IPS-20b (cell line): ENCODE measurements at regions not wholly inside any gene's neighbourhood (a gene's known extent, or its start where the extent isn't known, plus 50 kb on each side); places are given as distances from the start of the nearest gene placed in this dataset.
"Not testable (repeated sequence)": the region's sequence is repeated elsewhere in the genome, so short reads cannot be mapped to it uniquely, and the experiment has no call there.

Experiments used
- H3K27ac ChIP-seq: one replicate; pipeline ENCODE4 v1.5.1; 2013; ENCODE audit warnings: low read length
- H3K27me3 ChIP-seq: 2 replicates; pipeline ENCODE4 v1.6.1; 2013; ENCODE audit warnings: mild to moderate bottlenecking, low read length, inconsistent platforms; ENCODE audit not compliant: insufficient read depth
- H3K36me3 ChIP-seq: 2 replicates; pipeline ENCODE4 v1.6.1; 2013; ENCODE audit warnings: low read depth, mild to moderate bottlenecking, inconsistent platforms, low read length, moderate library complexity; ENCODE audit not compliant: insufficient read depth
- H3K4me1 ChIP-seq: 2 replicates; pipeline ENCODE4 v1.6.1; 2013; ENCODE audit warnings: mild to moderate bottlenecking, control low read depth, inconsistent platforms, low read length, moderate library complexity; ENCODE audit not compliant: insufficient read depth
- H3K4me3 ChIP-seq: 2 replicates; pipeline ENCODE4 v1.5.1; 2013; ENCODE audit warnings: mild to moderate bottlenecking, low read length, inconsistent platforms
- H3K9ac ChIP-seq: 2 replicates; pipeline ENCODE4 v1.6.1; 2013; ENCODE audit warnings: low read depth, mild to moderate bottlenecking, inconsistent platforms, low read length, moderate library complexity
- H3K9me3 ChIP-seq: 2 replicates; pipeline ENCODE4 v1.6.1; 2013; ENCODE audit warnings: mild to moderate bottlenecking, low read depth, low read length, inconsistent platforms; ENCODE audit not compliant: insufficient read depth

DNA sequence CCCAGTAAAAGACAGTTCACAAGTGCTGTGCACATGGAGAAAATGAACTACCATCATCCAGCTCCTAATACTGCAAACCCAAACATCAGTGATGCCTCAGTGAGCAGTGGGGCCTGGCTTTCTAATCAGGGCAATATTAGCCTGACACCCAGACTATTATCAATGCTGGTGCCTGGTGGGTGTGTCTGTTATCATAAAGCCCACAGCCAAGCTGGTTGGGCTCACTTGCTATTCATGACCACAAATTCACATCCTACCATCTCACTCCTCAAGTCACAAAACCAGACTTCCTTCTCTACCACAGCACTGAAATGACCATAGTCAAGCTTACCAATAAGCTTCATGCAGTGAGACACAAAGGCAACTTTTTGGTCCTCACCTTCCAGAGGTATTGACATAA, 180.8 kb upstream of the PLN start:
- H3K27me3 ChIP-seq, result no peaks in the 10 kb centered on the region
- H3K27ac ChIP-seq, result no peak overlapping the region
- no peaks in the 10 kb centered on the region; the same call in 1 of the 2 replicates for H3K9me3 ChIP-seq
- no peak overlapping the region for H3K9ac ChIP-seq
- no peaks in the 10 kb centered on the region for H3K4me1 ChIP-seq
- no peaks in the 10 kb centered on the region for H3K36me3 ChIP-seq
- no peak overlapping the region for H3K4me3 ChIP-seq

DNA sequence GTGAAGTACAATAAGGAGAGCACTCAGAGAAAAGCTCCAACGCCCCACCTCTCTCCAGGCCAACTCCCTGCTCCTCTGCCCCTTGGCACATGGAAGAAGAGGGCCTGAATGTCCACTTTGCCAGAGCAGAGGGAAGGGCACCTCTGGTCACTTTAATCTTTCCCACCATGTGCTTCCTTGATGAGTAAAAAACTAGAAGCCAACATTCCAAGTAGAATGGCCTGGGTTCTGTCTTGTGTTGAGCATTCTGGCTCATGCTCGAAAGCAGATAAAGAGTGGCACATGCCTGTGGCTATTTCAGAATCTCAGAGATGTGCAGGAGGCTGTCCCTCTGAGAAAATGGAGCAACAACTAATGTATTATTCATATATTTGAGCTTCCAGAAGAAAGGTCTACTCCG, 177.4 kb upstream of the PLN start:
- no peak overlapping the region for H3K4me3 ChIP-seq

DNA sequence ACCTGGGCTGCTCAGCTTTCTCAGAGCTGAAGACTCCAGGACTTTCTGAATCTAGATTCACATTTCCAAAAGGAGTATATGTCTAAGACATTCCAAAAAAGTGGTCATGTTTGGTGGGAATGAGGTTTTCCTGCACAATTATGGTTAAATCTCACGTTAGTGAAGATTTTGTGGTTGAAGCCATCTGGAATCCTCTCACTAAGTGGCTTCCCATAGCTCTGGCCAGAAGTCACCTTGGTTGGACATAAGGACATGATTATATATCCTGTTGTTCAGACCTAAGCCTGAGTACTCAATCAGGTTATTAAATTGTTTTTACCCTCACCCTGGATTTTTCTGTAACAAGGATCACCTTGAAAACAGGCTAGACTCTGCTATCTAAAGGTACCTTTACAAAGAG, 176.1 kb upstream of the PLN start:
- Histone ChIP-seq H3K27me3 (no peaks in the 10 kb centered on the region), H3K27ac (no peak overlapping the region), H3K9me3 (no peaks in the 10 kb centered on the region; the same call in 1 of the 2 replicates), H3K36me3 (no peaks in the 10 kb centered on the region), H3K4me1 (no peaks in the 10 kb centered on the region), H3K4me3 (no peak overlapping the region), H3K9ac (no peak overlapping the region)

More for the DNA sequence above, 177.4 kb upstream of the PLN start:
- no peaks in the 10 kb centered on the region for H3K27me3 ChIP-seq
- no peak overlapping the region for H3K9ac ChIP-seq
- H3K36me3 ChIP-seq, result no peaks in the 10 kb centered on the region
- H3K9me3 ChIP-seq, result no peaks in the 10 kb centered on the region; the same call in 1 of the 2 replicates
- H3K4me1 ChIP-seq, result no peaks in the 10 kb centered on the region
- no peak overlapping the region for H3K27ac ChIP-seq

DNA sequence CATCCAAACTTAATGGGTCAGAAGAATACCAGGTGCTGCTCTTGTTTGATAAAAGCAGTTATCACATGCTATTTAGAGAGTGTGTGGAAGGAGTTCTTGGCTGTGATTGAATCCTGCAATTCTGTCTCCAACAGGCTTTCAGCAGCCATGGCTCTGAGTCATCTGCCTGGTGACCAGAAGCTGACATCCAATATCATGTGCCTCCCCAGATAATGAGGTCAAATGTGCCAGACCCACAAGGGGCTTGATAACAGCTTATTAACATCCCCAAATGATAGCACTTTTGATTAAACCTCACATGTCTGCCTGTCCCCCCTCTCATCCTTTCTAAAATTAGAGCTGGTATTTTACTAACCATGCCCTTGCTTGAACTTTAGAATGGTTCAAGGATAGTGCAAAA, 175.7 kb upstream of the PLN start:
- Histone ChIP-seq H3K36me3 (no peaks in the 10 kb centered on the region), H3K4me3 (no peak overlapping the region), H3K4me1 (no peaks in the 10 kb centered on the region), H3K9me3 (no peaks in the 10 kb centered on the region; the same call in 1 of the 2 replicates), H3K27ac (no peak overlapping the region), H3K9ac (no peak overlapping the region), H3K27me3 (no peaks in the 10 kb centered on the region)

DNA sequence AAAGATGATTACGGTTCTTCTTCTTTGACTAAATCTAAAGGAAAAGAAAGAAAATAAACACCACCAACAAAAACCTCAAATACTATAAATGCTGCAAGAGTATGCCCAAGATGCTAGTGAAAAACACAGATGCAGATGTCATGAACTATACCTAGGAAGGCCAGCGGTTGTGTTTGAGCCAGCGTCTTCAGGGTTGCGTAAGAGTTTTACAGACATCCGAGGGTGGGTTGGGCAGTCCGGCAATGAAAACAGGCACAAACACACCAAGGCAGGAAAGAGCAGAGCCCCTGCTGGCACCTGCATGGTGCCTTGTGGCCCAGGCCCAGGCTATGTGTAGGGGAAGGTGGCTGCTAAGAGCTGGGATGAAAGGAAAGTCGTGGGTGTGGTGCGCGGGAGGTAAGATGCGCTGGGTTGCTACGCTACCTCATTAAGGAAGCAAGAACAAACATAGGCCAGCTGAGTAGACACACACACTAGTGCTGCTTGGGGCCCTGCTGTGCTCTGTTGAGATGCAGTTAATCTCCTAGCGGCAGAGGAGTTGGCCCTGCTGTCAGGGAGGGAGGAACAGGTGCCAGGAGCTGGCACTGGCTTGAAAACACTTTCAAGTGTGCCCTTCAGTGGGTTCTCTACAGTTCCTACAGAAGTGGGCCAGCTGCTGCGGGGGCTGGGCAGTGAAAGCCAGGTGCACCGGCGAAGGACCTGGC, 170.2 kb upstream of the PLN start:
- Histone ChIP-seq H3K4me1 (no peaks in the 10 kb centered on the region; the same call in 1 of the 2 replicates), H3K9me3 (no peaks in the 10 kb centered on the region), H3K9ac (no peak overlapping the region)

DNA sequence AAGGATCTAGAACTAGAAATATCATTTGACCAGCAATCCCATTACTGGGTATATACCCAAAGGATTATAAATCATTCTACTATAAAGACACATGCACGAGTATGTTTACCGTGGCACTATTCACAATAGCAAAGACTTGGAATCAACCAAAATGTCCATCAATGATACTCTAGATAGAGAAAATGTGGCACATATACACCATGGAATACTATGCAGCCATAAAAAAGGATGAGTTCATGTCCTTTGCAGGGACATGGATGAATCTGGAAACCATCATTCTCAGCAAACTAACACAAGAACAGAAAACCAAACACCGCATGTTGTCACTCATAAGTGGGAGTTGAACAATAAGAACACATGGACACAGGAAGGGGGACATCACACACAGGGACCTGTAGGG, 167.5 kb upstream of the PLN start:
- not testable (repeated sequence) for H3K9me3 ChIP-seq, H3K4me1 ChIP-seq, H3K9ac ChIP-seq, H3K27me3 ChIP-seq, H3K27ac ChIP-seq, H3K36me3 ChIP-seq, H3K4me3 ChIP-seq

More for the DNA sequence above, 170.2 kb upstream of the PLN start:
- Histone ChIP-seq H3K27me3 (no peaks in the 10 kb centered on the region), H3K4me3 (0 out of 2 replicates have a peak overlapping the region, but pooled peaks have one; percentile 13), H3K36me3 (no peaks in the 10 kb centered on the region), H3K27ac (no peak overlapping the region)

DNA sequence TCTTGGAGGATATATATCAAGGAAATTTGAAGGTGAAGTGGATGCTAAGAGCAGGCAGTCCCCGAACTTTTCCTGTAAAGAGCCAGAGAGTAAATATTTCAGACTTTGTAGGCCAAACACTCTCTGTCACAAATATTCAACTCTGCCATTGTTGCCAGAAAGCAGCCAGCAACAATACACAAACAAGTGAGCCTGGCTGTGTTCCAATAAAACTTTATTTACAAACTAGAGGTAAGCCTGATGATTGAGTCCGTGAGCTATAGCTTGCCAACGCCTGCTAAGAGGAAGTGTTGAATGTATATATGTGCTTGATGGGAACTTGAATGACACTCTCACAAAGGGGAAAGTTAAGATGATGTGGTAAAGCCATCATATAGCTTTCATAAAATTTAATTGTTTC, 166.0 kb upstream of the PLN start:
- H3K4me3 ChIP-seq, result no peak overlapping the region
- H3K9me3 ChIP-seq, result no peaks in the 10 kb centered on the region
- no peak overlapping the region for H3K27ac ChIP-seq
- no peak overlapping the region for H3K9ac ChIP-seq
- no peaks in the 10 kb centered on the region for H3K36me3 ChIP-seq
- no peaks in the 10 kb centered on the region; the same call in 1 of the 2 replicates for H3K4me1 ChIP-seq
- H3K27me3 ChIP-seq, result no peaks in the 10 kb centered on the region

DNA sequence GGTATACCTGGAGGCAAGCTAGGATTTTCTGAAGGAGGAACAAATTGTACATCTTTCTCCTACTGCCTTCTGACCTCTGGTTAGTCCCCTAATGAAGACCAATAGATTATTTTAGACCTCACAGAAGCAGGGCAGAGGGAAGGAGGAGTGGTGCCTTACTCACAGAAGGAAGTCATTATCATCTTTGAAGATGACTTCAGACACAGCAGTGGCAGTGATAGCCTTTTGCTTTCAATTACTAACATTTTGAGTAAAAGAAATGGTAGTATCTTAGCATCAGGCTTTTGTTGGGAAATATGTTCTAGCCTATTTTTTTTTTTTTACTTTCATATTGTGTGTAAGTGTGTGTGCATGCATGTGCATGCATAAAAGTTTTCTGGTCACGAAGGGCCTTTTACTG, 164.2 kb upstream of the PLN start:
- H3K27ac ChIP-seq, result no peak overlapping the region
- no peaks in the 10 kb centered on the region for H3K4me1 ChIP-seq
- no peaks in the 10 kb centered on the region for H3K36me3 ChIP-seq
- H3K4me3 ChIP-seq, result no peak overlapping the region
- H3K9ac ChIP-seq, result no peak overlapping the region
- H3K27me3 ChIP-seq, result no peaks in the 10 kb centered on the region
- H3K9me3 ChIP-seq, result no peaks in the 10 kb centered on the region

DNA sequence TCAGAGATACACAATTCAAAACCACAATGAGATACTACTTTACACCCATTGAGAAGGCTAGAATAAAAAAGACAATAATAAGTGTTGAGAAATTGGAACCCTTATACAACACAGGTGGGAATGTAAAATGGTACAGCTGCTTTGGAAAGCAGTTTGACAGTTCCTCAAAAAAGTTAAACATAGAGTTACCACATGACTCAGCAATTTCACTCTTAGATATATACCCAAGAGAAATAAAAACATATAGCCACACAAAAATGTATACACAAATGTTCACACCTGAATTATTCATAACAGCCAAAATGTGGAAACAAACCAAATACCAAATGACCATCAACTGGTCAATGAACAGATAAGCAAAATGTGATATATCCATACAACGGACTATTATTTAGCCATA, 161.1 kb upstream of the PLN start:
- no peaks in the 10 kb centered on the region for H3K4me1 ChIP-seq
- no peak overlapping the region for H3K27ac ChIP-seq
- no peaks in the 10 kb centered on the region for H3K9me3 ChIP-seq
- no peaks in the 10 kb centered on the region for H3K36me3 ChIP-seq
- H3K27me3 ChIP-seq, result no peaks in the 10 kb centered on the region
- H3K9ac ChIP-seq, result no peak overlapping the region
- H3K4me3 ChIP-seq, result no peak overlapping the region

DNA sequence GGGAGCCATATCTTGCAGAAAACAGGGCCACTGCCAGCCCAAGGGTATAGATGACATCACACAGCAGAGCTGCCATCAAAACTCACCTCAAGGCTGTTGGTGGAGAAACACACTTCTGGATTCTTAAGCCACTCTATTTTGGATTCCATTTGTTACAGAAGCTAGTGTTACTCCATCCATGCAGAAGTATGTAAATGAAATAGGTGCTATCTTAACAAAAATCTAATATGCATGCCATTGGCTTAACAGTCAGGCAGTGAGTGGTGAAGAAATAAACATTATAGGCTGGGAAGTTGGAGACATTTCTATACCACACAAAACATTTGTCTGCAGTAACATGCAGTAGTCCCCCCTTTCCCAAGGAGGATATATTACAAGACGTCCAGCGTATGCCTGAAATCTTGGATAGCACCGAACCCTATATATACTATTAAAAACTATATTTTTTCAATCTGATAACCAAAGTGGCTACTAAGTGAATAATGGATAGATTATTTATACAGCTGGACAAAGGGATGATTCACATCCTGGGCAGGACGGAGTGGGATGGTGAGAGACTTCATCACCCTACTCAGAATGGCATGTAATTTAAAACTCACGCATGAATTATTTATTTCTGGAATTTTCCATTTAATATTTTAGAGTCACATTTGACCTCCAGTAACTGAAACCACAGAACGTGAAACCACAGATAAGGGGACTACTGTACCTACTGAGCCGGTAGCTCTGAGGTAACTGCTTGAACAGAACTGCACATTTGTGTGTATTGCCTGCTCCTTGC, 160.0 kb upstream of the PLN start:
- Histone ChIP-seq H3K9me3 (no peaks in the 10 kb centered on the region), H3K4me1 (no peaks in the 10 kb centered on the region), H3K4me3 (no peak overlapping the region), H3K36me3 (no peaks in the 10 kb centered on the region), H3K27ac (no peak overlapping the region), H3K9ac (no peak overlapping the region), H3K27me3 (no peaks in the 10 kb centered on the region)

DNA sequence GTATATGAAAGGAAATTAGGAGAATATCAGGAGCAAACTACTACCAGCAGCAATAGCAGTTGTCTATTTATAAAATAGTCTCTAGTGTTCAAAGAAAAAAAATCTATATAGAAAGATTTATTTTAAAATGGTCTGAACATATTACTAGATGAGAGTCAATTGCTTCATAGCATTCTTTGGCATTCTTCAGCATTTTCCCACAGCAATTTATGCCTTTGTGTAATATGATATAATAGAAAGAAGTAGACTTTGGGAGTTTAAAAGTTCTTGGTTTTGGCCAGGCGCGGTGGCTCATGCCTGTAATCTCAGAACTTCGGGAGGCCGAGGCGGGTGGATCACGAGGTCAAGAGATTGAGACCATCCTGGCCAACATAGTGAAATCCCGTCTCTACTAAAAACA, 157.0 kb upstream of the PLN start:
- no peaks in the 10 kb centered on the region for H3K36me3 ChIP-seq
- H3K27ac ChIP-seq, result no peak overlapping the region
- no peak overlapping the region for H3K9ac ChIP-seq
- H3K27me3 ChIP-seq, result no peaks in the 10 kb centered on the region
- no peak overlapping the region for H3K4me3 ChIP-seq
- H3K4me1 ChIP-seq, result no peaks in the 10 kb centered on the region
- no peaks in the 10 kb centered on the region for H3K9me3 ChIP-seq

DNA sequence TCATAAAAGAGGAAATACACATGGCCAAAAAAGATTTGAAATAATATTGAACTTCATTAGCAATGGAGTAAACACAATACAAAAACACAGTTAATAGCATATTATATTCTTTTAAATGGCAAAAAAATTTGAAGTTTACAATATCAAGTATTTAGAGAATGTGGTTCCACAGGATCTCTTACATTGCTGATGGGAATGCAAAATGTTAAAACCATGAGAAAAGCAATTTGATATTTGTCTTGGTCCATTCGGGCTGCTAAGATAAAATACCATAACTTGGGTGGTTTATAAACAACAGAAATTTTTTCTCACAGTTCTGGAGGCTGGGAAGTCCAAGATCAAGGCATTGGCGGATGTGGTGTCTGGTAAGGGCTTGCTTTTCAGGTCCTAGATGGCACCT, 154.0 kb upstream of the PLN start:
- Histone ChIP-seq H3K36me3 (no peaks in the 10 kb centered on the region), H3K27ac (no peak overlapping the region), H3K27me3 (no peaks in the 10 kb centered on the region), H3K4me1 (no peaks in the 10 kb centered on the region), H3K9me3 (no peaks in the 10 kb centered on the region), H3K9ac (no peak overlapping the region), H3K4me3 (no peak overlapping the region)
